ENCODE measurements at regions not wholly inside any gene's neighbourhood (a gene's known extent, or its start where the extent isn't known, plus 50 kb on each side); places are given as distances from the start of the nearest gene placed in this dataset.

DNA sequence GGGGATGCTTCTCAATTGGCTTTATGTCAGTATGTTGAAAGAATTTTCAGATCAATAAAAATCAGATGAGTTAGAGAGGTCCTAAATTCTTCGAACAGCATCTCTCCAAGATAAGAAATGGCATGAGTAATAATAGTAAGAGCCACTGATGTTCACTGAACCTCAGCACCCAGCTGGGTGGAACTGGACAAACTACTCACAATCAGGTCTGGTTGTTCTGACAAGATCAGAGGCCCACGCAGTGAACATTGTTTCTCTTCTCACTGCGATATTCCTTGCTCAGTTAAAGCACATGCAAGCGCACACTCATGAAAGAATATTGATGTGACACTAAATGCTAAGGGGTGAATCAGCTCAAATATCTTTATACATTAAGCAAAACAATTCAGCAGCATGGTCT is 351.0 kb upstream of the AMELY start (continued):
- TF ChIP-seq, protein P1, sequence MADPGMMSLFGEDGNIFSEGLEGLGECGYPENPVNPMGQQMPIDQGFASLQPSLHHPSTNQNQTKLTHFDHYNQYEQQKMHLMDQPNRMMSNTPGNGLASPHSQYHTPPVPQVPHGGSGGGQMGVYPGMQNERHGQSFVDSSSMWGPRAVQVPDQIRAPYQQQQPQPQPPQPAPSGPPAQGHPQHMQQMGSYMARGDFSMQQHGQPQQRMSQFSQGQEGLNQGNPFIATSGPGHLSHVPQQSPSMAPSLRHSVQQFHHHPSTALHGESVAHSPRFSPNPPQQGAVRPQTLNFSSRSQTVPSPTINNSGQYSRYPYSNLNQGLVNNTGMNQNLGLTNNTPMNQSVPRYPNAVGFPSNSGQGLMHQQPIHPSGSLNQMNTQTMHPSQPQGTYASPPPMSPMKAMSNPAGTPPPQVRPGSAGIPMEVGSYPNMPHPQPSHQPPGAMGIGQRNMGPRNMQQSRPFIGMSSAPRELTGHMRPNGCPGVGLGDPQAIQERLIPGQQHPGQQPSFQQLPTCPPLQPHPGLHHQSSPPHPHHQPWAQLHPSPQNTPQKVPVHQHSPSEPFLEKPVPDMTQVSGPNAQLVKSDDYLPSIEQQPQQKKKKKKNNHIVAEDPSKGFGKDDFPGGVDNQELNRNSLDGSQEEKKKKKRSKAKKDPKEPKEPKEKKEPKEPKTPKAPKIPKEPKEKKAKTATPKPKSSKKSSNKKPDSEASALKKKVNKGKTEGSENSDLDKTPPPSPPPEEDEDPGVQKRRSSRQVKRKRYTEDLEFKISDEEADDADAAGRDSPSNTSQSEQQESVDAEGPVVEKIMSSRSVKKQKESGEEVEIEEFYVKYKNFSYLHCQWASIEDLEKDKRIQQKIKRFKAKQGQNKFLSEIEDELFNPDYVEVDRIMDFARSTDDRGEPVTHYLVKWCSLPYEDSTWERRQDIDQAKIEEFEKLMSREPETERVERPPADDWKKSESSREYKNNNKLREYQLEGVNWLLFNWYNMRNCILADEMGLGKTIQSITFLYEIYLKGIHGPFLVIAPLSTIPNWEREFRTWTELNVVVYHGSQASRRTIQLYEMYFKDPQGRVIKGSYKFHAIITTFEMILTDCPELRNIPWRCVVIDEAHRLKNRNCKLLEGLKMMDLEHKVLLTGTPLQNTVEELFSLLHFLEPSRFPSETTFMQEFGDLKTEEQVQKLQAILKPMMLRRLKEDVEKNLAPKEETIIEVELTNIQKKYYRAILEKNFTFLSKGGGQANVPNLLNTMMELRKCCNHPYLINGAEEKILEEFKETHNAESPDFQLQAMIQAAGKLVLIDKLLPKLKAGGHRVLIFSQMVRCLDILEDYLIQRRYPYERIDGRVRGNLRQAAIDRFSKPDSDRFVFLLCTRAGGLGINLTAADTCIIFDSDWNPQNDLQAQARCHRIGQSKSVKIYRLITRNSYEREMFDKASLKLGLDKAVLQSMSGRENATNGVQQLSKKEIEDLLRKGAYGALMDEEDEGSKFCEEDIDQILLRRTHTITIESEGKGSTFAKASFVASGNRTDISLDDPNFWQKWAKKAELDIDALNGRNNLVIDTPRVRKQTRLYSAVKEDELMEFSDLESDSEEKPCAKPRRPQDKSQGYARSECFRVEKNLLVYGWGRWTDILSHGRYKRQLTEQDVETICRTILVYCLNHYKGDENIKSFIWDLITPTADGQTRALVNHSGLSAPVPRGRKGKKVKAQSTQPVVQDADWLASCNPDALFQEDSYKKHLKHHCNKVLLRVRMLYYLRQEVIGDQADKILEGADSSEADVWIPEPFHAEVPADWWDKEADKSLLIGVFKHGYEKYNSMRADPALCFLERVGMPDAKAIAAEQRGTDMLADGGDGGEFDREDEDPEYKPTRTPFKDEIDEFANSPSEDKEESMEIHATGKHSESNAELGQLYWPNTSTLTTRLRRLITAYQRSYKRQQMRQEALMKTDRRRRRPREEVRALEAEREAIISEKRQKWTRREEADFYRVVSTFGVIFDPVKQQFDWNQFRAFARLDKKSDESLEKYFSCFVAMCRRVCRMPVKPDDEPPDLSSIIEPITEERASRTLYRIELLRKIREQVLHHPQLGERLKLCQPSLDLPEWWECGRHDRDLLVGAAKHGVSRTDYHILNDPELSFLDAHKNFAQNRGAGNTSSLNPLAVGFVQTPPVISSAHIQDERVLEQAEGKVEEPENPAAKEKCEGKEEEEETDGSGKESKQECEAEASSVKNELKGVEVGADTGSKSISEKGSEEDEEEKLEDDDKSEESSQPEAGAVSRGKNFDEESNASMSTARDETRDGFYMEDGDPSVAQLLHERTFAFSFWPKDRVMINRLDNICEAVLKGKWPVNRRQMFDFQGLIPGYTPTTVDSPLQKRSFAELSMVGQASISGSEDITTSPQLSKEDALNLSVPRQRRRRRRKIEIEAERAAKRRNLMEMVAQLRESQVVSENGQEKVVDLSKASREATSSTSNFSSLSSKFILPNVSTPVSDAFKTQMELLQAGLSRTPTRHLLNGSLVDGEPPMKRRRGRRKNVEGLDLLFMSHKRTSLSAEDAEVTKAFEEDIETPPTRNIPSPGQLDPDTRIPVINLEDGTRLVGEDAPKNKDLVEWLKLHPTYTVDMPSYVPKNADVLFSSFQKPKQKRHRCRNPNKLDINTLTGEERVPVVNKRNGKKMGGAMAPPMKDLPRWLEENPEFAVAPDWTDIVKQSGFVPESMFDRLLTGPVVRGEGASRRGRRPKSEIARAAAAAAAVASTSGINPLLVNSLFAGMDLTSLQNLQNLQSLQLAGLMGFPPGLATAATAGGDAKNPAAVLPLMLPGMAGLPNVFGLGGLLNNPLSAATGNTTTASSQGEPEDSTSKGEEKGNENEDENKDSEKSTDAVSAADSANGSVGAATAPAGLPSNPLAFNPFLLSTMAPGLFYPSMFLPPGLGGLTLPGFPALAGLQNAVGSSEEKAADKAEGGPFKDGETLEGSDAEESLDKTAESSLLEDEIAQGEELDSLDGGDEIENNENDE (IDR thresholded peaks at IDR 0.05; ENCODE audit: insufficient replicate concordance, low read length), result no peak
- no peak for TF ChIP-seq CBX5 (IDR thresholded peaks at IDR 0.05; ENCODE audit: low read depth, low read length)

All from H1 (cell line).